C4-2B (cell line): ENCODE measurements at regions not wholly inside any gene's neighbourhood (a gene's known extent, or its start where the extent isn't known, plus 50 kb on each side); places are given as distances from the start of the nearest gene placed in this dataset.

Source experiments
- CTCF ChIP-seq: fragments of 450-650 bp; conservative IDR thresholded peaks from 2 replicates; pipeline ENCODE4 v1.5.1; 2017; ENCODE audit warnings: mild to moderate bottlenecking
- ZFX ChIP-seq: fragments of 450-650 bp; IDR thresholded peaks from 2 replicates; pipeline ENCODE4 v1.6.1; 2017

- TF ChIP-seq CTCF (no peak), ZFX (no peak)
Measured at GRCh38 chr11:90919332-90919731, 696.5 kb upstream of the CHORDC1 start.
